Neural progenitor cell (in vitro differentiated cells): ENCODE measurements at regions not wholly inside any gene's neighbourhood (a gene's known extent, or its start where the extent isn't known, plus 50 kb on each side); places are given as distances from the start of the nearest gene placed in this dataset.

Source experiments
- DNase-seq: peaks from one replicate; pipeline ENCODE4 v3.0.0-alpha.2; 2016; ENCODE audit warnings: low spot score
- H2AFZ ChIP-seq: fragments of 200-600 bp; sonication (generic); replicated peaks from 2 replicates; pipeline ENCODE4 v1.6.1; 2016; ENCODE audit warnings: antibody characterized with exemption
- H3F3A ChIP-seq: fragments of 200-600 bp; sonication (generic); 2 replicates; pipeline ENCODE4 v1.6.1; 2016; ENCODE audit warnings: antibody characterized with exemption, low read depth
- H3K27ac ChIP-seq: fragments of 200-600 bp; sonication (generic); 2 replicates; pipeline ENCODE4 v1.5.1; 2016; ENCODE audit warnings: mild to moderate bottlenecking
- H3K27me3 ChIP-seq: fragments of 200-600 bp; sonication (generic); 2 replicates; pipeline ENCODE4 v1.6.1; 2016; ENCODE audit warnings: mild to moderate bottlenecking, moderate library complexity
- H3K36me3 ChIP-seq: fragments of 200-600 bp; sonication (generic); 2 replicates; pipeline ENCODE4 v1.5.1; 2016
- H3K4me1 ChIP-seq: fragments of 200-600 bp; sonication (generic); 2 replicates; pipeline ENCODE4 v1.6.1; 2016; ENCODE audit warnings: mixed run types
- H3K4me2 ChIP-seq: fragments of 200-600 bp; sonication (generic); 2 replicates; pipeline ENCODE4 v1.6.1; 2016
- H3K4me3 ChIP-seq: fragments of 200-600 bp; sonication (generic); 2 replicates; pipeline ENCODE4 v1.5.1; 2016
- H3K79me2 ChIP-seq: fragments of 200-600 bp; sonication (generic); 2 replicates; pipeline ENCODE4 v1.6.1; 2016; ENCODE audit warnings: low read depth
- H3K9ac ChIP-seq: fragments of 200-600 bp; sonication (generic); 2 replicates; pipeline ENCODE4 v1.6.1; 2016
- H3K9me3 ChIP-seq: fragments of 200-600 bp; sonication (generic); 2 replicates; pipeline ENCODE4 v1.5.1; 2016; ENCODE audit warnings: low read depth
- H4K20me1 ChIP-seq: fragments of 200-600 bp; sonication (generic); 2 replicates; pipeline ENCODE4 v1.6.1; 2016; ENCODE audit warnings: low read depth
- H3K27ac Mint-ChIP-seq: 3 replicates; pipeline ENCODE4 v1.8.0; 2021; ENCODE audit warnings: mixed read lengths
- H3K27me3 Mint-ChIP-seq: 2 replicates; pipeline ENCODE4 v1.8.0; 2022; ENCODE audit warnings: low read depth, mild to moderate bottlenecking, inconsistent platforms, moderate library complexity, mixed read lengths; ENCODE audit not compliant: insufficient read depth
- H3K36me3 Mint-ChIP-seq: 3 replicates; pipeline ENCODE4 v1.8.0; 2021; ENCODE audit warnings: mixed read lengths
- H3K4me1 Mint-ChIP-seq: 3 replicates; pipeline ENCODE4 v1.8.0; 2021; ENCODE audit warnings: mixed read lengths
- H3K4me3 Mint-ChIP-seq: 3 replicates; pipeline ENCODE4 v1.8.0; 2021; ENCODE audit warnings: mild to moderate bottlenecking, moderate library complexity, mixed read lengths
- H3K9me3 Mint-ChIP-seq: 3 replicates; pipeline ENCODE4 v1.8.0; 2020; ENCODE audit warnings: mixed read lengths
- CTCF ChIP-seq: fragments of 200-600 bp; sonication (generic); IDR thresholded peaks from 2 replicates; pipeline ENCODE4 v1.5.1; 2017; ENCODE audit warnings: antibody characterized with exemption, mild to moderate bottlenecking
- EZH2 ChIP-seq: fragments of 200-600 bp; sonication (generic); IDR thresholded peaks from 2 replicates; pipeline ENCODE4 v1.6.1; 2017; ENCODE audit warnings: antibody characterized with exemption, mild to moderate bottlenecking, moderate library complexity
- EZH2phosphoT487 ChIP-seq: fragments of 200-600 bp; sonication (generic); IDR thresholded peaks from 2 replicates; pipeline ENCODE4 v1.6.1; 2017; ENCODE audit warnings: antibody characterized with exemption

GRCh38 chr6:21501021-21501354 lies 92.6 kb upstream of the SOX4 start:
- Mint-ChIP-seq H3K4me3 (no peak overlapping the region), H3K9me3 (peaks cover 7% of the 10 kb centered on the region), H3K27me3 (no peaks in the 10 kb centered on the region), H3K4me1 (peaks cover 11% of the 10 kb centered on the region), H3K36me3 (no peaks in the 10 kb centered on the region), H3K27ac (no peak overlapping the region)
- no peak for DNase-seq
- H2AFZ ChIP-seq = no peak overlapping the region
- H3K4me2 ChIP-seq = no peak overlapping the region
- H3K9me3 ChIP-seq = no peaks in the 10 kb centered on the region
- H3K4me3 ChIP-seq = no peak overlapping the region
- TF ChIP-seq CTCF (no peak), EZH2 (no peak), EZH2phosphoT487 (no peak)
- no peaks in the 10 kb centered on the region for H3K79me2 ChIP-seq
- H3K4me1 ChIP-seq = no peaks in the 10 kb centered on the region
- no peaks in the 10 kb centered on the region for H3K36me3 ChIP-seq
- no peaks in the 10 kb centered on the region for H3F3A ChIP-seq
- H3K9ac ChIP-seq = no peak overlapping the region
- no peaks in the 10 kb centered on the region for H3K27me3 ChIP-seq
- no peak overlapping the region for H3K27ac ChIP-seq
- H4K20me1 ChIP-seq = no peaks in the 10 kb centered on the region

- Histone ChIP-seq H3F3A (no peaks in the 10 kb centered on the region), H3K36me3 (no peaks in the 10 kb centered on the region), H3K4me2 (no peak overlapping the region), H3K27ac (no peak overlapping the region), H2AFZ (no peak overlapping the region), H3K9me3 (no peaks in the 10 kb centered on the region), H3K4me3 (no peak overlapping the region), H3K79me2 (no peaks in the 10 kb centered on the region), H4K20me1 (no peaks in the 10 kb centered on the region), H3K27me3 (no peaks in the 10 kb centered on the region), H3K9ac (no peak overlapping the region), H3K4me1 (no peaks in the 10 kb centered on the region)
- peaks cover 11% of the 10 kb centered on the region for H3K4me1 Mint-ChIP-seq
- no peak for DNase-seq
- H3K4me3 Mint-ChIP-seq = no peak overlapping the region
- peaks cover 3% of the 10 kb centered on the region for H3K27me3 Mint-ChIP-seq
- no peaks in the 10 kb centered on the region for H3K36me3 Mint-ChIP-seq
- TF ChIP-seq CTCF (no peak), EZH2 (no peak), EZH2phosphoT487 (no peak)
- peaks cover 7% of the 10 kb centered on the region for H3K9me3 Mint-ChIP-seq
- H3K27ac Mint-ChIP-seq = no peak overlapping the region
These were observed 91.7 kb upstream of the SOX4 start for GRCh38 chr6:21501815-21502214.

GRCh38 chr6:21502682-21503081 lies 90.9 kb upstream of the SOX4 start:
- H2AFZ ChIP-seq = no peak overlapping the region
- peaks cover 11% of the 10 kb centered on the region for H3K4me1 Mint-ChIP-seq

More at GRCh38 chr6:21502682-21503081, 90.9 kb upstream of the SOX4 start:
- H3K9me3 Mint-ChIP-seq = peaks cover 7% of the 10 kb centered on the region
- Histone ChIP-seq H3K9me3 (no peaks in the 10 kb centered on the region), H3K27me3 (no peaks in the 10 kb centered on the region), H3K9ac (no peak overlapping the region), H4K20me1 (no peaks in the 10 kb centered on the region), H3K27ac (no peak overlapping the region), H3K36me3 (no peaks in the 10 kb centered on the region), H3K79me2 (no peaks in the 10 kb centered on the region), H3K4me3 (no peak overlapping the region), H3K4me1 (no peaks in the 10 kb centered on the region), H3F3A (no peaks in the 10 kb centered on the region), H3K4me2 (no peak overlapping the region)
- TF ChIP-seq CTCF (no peak), EZH2phosphoT487 (no peak), EZH2 (no peak)
- H3K36me3 Mint-ChIP-seq = no peaks in the 10 kb centered on the region
- DNase-seq = no peak
- H3K27me3 Mint-ChIP-seq = peaks cover 4% of the 10 kb centered on the region
- H3K4me3 Mint-ChIP-seq = no peak overlapping the region
- no peak overlapping the region for H3K27ac Mint-ChIP-seq
